GM12878 (cell line): ENCODE measurements at regions not wholly inside any gene's neighbourhood (a gene's known extent, or its start where the extent isn't known, plus 50 kb on each side); places are given as distances from the start of the nearest gene placed in this dataset.

Source experiments
- ATAC-seq: fragments of 200-7000 bp; cut with Tn5 transposase; 3 replicates; pipeline ENCODE4 v1.9.1; 2020; ENCODE audit warnings: mild to moderate bottlenecking, moderate library complexity
- BruUV-seq: library from RNA; stranded (reverse); fragments of 400-500 nt; replicated peaks from 2 replicates; lab custom pipeline; 2021; lab: Mats Ljungman, UMichigan
- CTCF ChIA-PET: fragments of 300-600 bp; sonication (Branson Sonifier 250); formaldehyde crosslinking; extraction: SDS; loops from one replicate; lab custom pipeline; 2021; ENCODE audit warnings: inconsistent platforms; lab: Yijun Ruan, JAX
- POLR2A ChIA-PET: fragments of 350-600 bp; formaldehyde crosslinking; extraction: SDS; loops from one replicate; lab custom pipeline; 2021; ENCODE audit warnings: inconsistent platforms; lab: Charles Lee
- RAD21 ChIA-PET: fragments of 300-600 bp; sonication (Branson Sonifier 250); formaldehyde crosslinking; loops from one replicate; lab custom pipeline; 2023; ENCODE audit warnings: antibody characterized with exemption; ENCODE audit not compliant: unreplicated experiment; lab: Charles Lee
- SMC1A ChIA-PET: fragments of 300-600 bp; sonication (Branson Sonifier 250); formaldehyde crosslinking; loops from one replicate; lab custom pipeline; 2023; ENCODE audit not compliant: unreplicated experiment, uncharacterized antibody; lab: Charles Lee
- DNase-seq: peaks from one replicate; pipeline ENCODE4 v3.0.0-alpha.2; 2011; ENCODE audit warnings: low read depth, low spot score
- FAIRE-seq: peaks from 3 replicates; lab custom pipeline; 2011; peaks lifted over from hg19 to GRCh38; lab: Jason Lieb, UNC
- H2AFZ ChIP-seq: 2 replicates; pipeline ENCODE4 v1.6.0; 2011; ENCODE audit warnings: low read depth, low read length, control low read depth; ENCODE audit not compliant: control insufficient read depth
- H3K27ac ChIP-seq: 2 replicates; pipeline ENCODE4 v1.5.1; 2011; ENCODE audit warnings: control low read depth; ENCODE audit not compliant: control insufficient read depth, insufficient read depth
- H3K27me3 ChIP-seq, 2 experiments: replicated peaks in 1 of 2; 2 replicates each; pipeline versions ENCODE4 v1.6.0 to v1.6.1; 2011; ENCODE audit warnings: low read length in 1 of 2; ENCODE audit not compliant: control insufficient read depth in 2 of 2, insufficient read depth in 2 of 2
- H3K36me3 ChIP-seq, 2 experiments: 2 replicates each; pipeline ENCODE4 v1.5.1; 2011; ENCODE audit warnings: low read length in 1 of 2; ENCODE audit not compliant: control insufficient read depth in 2 of 2, insufficient read depth in 2 of 2
- H3K4me1 ChIP-seq: 2 replicates; pipeline ENCODE4 v1.6.1; 2011; ENCODE audit warnings: mild to moderate bottlenecking, low read length, moderate library complexity, mixed read lengths; ENCODE audit not compliant: control insufficient read depth, insufficient read depth
- H3K4me2 ChIP-seq: 2 replicates; pipeline ENCODE4 v1.6.0; 2011; ENCODE audit warnings: control low read depth; ENCODE audit not compliant: control insufficient read depth, insufficient read depth
- H3K4me3 ChIP-seq: fragments of 200-600 bp; sonication (generic); 2 replicates; pipeline ENCODE4 v1.5.1; 2016
- H3K79me2 ChIP-seq: 2 replicates; pipeline ENCODE4 v1.6.0; 2011; ENCODE audit warnings: low read length; ENCODE audit not compliant: control insufficient read depth, insufficient read depth
- H3K9ac ChIP-seq: 2 replicates; pipeline ENCODE4 v1.8.0; 2011; ENCODE audit warnings: low read length, control low read depth, mixed read lengths; ENCODE audit not compliant: control insufficient read depth, insufficient read depth
- H3K9me3 ChIP-seq: replicated peaks from 3 replicates; pipeline ENCODE4 v1.5.1; 2011; ENCODE audit warnings: mild to moderate bottlenecking, low read length; ENCODE audit not compliant: control insufficient read depth, insufficient read depth
- H4K20me1 ChIP-seq: 2 replicates; pipeline ENCODE4 v1.6.0; 2011; ENCODE audit not compliant: control insufficient read depth, insufficient read depth
- ATF2 ChIP-seq: IDR thresholded peaks from 2 replicates; pipeline ENCODE4 v1.6.1; 2012; ENCODE audit warnings: low read length, inconsistent platforms
- ATF3 ChIP-seq: IDR thresholded peaks from 2 replicates; pipeline ENCODE4 v1.6.1; 2011; ENCODE audit warnings: low read depth, mild to moderate bottlenecking, low read length, moderate library complexity, borderline replicate concordance; ENCODE audit errors: extremely low read depth
- CUX1 ChIP-seq: IDR thresholded peaks from 2 replicates; pipeline ENCODE4 v1.6.1; 2012; ENCODE audit warnings: improper control_type of control experiment, low read depth, low read length; ENCODE audit not compliant: insufficient replicate concordance
- EED ChIP-seq: sonication (generic); IDR thresholded peaks from 2 replicates; pipeline ENCODE4 v1.6.1; 2016; ENCODE audit warnings: antibody characterized with exemption, low read depth
- FOS ChIP-seq: IDR thresholded peaks from 3 replicates; pipeline ENCODE4 v1.6.1; 2011; ENCODE audit warnings: borderline replicate concordance; ENCODE audit not compliant: insufficient read length; ENCODE audit errors: extremely low read depth
- IRF3 ChIP-seq: fragments of 450-650 bp; IDR thresholded peaks from 2 replicates; pipeline ENCODE4 v1.6.1; 2014; ENCODE audit warnings: mild to moderate bottlenecking
- KLF5 ChIP-seq: fragments of 450-650 bp; IDR thresholded peaks from 2 replicates; pipeline ENCODE4 v1.6.1; 2014; ENCODE audit warnings: mild to moderate bottlenecking; ENCODE audit not compliant: partially characterized antibody
- MEF2A ChIP-seq: IDR thresholded peaks from 2 replicates; pipeline ENCODE4 v1.6.1; 2011; ENCODE audit warnings: low read depth, mild to moderate bottlenecking, low read length, moderate library complexity; ENCODE audit not compliant: insufficient read depth
- SIN3A ChIP-seq: IDR thresholded peaks from 2 replicates; pipeline ENCODE4 v1.6.1; 2012; ENCODE audit warnings: low read depth, low read length, improper control_type of control experiment
- TCF7 ChIP-seq: IDR thresholded peaks from 2 replicates; pipeline ENCODE4 v1.6.1; 2014; ENCODE audit warnings: antibody characterized with exemption, borderline replicate concordance
- YBX1 ChIP-seq: fragments of 450-650 bp; IDR thresholded peaks from 2 replicates; pipeline ENCODE4 v1.6.1; 2016; ENCODE audit warnings: antibody characterized with exemption
- ZBTB33 ChIP-seq: fragments of 450-650 bp; IDR thresholded peaks from 2 replicates; pipeline ENCODE4 v1.6.1; 2017; ENCODE audit warnings: mild to moderate bottlenecking
- WGBS: methylation state at CpG from one replicate; pipeline ENCODE4 v1.1.6; 2016; ENCODE audit warnings: low lambda C conversion rate; ENCODE audit not compliant: insufficient replicate concordance, insufficient coverage; ENCODE audit errors: missing lambda C conversion rate; 5-methylcytosine and 5-hydroxymethylcytosine counted together
- in situ Hi-C: fragments of 300-500 bp; cut with MboI; formaldehyde crosslinking; loops from 9 replicates; pipeline ENCODE4 v1.14.3; 2018; ENCODE audit warnings: mixed read lengths
- intact Hi-C: fragments of 100-400 bp; cut with micrococcal nuclease; formaldehyde crosslinking; loops from one replicate; pipeline ENCODE4 v1.14.2; 2022; ENCODE audit not compliant: unreplicated experiment

GRCh38 chr1:228862542-228863505 is 127.5 kb downstream of the RHOU start:
- intact Hi-C loops = no loop called here
- Histone ChIP-seq H3K27me3 (peaks cover 0 to 4% of the 10 kb centered on the region in 2 experiments; a peak in 2 of 4 replicates), H3K79me2 (no peaks in the 10 kb centered on the region), H4K20me1 (no peaks in the 10 kb centered on the region), H3K4me2 (no peak overlapping the region), H3K36me3 (no peaks in the 10 kb centered on the region), H3K4me1 (no peaks in the 10 kb centered on the region), H2AFZ (no peak overlapping the region), H3K9ac (no peak overlapping the region), H3K9me3 (no peaks in the 10 kb centered on the region), H3K4me3 (no peak overlapping the region), H3K27ac (no peak overlapping the region)
- ATAC-seq (no peak), FAIRE-seq (no peak), DNase-seq (no peak)
- in situ Hi-C loops = no loop called here
- RAD21 ChIA-PET = interaction anchor here (1.0 to 4.1 kb wide), 2 partner anchors 13 to 28 kb away, joined by 4 to 33 read pairs; no protein-coding TSS in a partner anchor
- SMC1A ChIA-PET = interaction anchor here (3.0 kb wide), 1 partner anchor 13 kb away, joined by 11 read pairs; no protein-coding TSS in a partner anchor
- WGBS = 44% methylated on average over 12 of the region's 13 CpGs
- no TSS peak for BruUV-seq
- CTCF ChIA-PET = no interaction called here
- POLR2A ChIA-PET = no interaction called here
- TF ChIP-seq FOS = no peak
- no peak for TF ChIP-seq ATF3
- no peak for TF ChIP-seq ATF2
- TF ChIP-seq SIN3A = no peak
- TF ChIP-seq KLF5 = no peak
- no peak for TF ChIP-seq EED
- no peak for TF ChIP-seq ZBTB33
- no peak for TF ChIP-seq CUX1
- no peak for TF ChIP-seq YBX1
- TF ChIP-seq MEF2A = no peak
- TF ChIP-seq TCF7 = no peak
- no peak for TF ChIP-seq IRF3
